ENCODE measurements at regions not wholly inside any gene's neighbourhood (a gene's known extent, or its start where the extent isn't known, plus 50 kb on each side); places are given as distances from the start of the nearest gene placed in this dataset.
A peak's percentile ranks its signal among the peaks of the same experiment; 100 is the strongest.
"Not testable (repeated sequence)": the region's sequence is repeated elsewhere in the genome, so short reads cannot be mapped to it uniquely, and the experiment has no call there.

- DNase-seq (ENCODE audit: low spot score): peak; percentile 58
Observed at GRCh38 chr1:25011943-25012638, 82.0 kb upstream of the RUNX3 start.

GRCh38 chr1:25011275-25011674, 81.2 kb upstream of the RUNX3 start:
- no peak for ATAC-seq
- no peak for DNase-seq (ENCODE audit: low spot score)

More at GRCh38 chr1:25011943-25012638, 82.0 kb upstream of the RUNX3 start:
- ATAC-seq: peak; percentile 91

DNA sequence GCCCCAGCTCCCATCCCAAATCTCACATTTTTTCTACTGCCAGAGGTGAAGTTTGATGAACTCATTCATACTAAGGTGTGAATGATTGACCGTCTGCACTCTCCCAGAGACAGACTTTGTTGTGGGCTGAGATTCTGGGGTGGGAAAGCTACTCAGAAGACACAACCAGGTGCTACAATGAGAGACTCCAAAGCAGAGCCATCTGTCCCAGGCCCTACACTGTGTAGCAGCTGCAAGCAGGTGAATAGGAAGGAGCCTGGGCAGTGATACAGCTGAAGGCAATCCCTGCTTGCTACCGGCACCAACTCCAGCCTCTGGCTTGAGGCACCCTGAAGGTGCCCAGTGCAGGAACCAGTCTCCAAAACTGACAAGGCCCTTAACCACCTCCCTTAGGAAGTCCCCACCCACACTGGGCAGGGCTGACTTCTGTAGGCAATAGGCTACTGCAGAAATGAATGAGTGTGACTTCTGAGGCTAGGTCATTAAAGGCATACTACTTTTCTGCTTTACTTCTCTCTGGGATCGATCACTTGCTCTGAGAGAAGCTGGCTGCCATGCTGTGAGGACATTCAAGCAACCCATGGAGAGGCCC, 79.7 kb upstream of the RUNX3 start:
- DNase-seq (ENCODE audit: low spot score) (no peak), ATAC-seq (no peak)

- no peak for ATAC-seq
- no peak for DNase-seq (ENCODE audit: low spot score)
Observed at GRCh38 chr1:25008192-25008485, 78.1 kb upstream of the RUNX3 start.

DNA sequence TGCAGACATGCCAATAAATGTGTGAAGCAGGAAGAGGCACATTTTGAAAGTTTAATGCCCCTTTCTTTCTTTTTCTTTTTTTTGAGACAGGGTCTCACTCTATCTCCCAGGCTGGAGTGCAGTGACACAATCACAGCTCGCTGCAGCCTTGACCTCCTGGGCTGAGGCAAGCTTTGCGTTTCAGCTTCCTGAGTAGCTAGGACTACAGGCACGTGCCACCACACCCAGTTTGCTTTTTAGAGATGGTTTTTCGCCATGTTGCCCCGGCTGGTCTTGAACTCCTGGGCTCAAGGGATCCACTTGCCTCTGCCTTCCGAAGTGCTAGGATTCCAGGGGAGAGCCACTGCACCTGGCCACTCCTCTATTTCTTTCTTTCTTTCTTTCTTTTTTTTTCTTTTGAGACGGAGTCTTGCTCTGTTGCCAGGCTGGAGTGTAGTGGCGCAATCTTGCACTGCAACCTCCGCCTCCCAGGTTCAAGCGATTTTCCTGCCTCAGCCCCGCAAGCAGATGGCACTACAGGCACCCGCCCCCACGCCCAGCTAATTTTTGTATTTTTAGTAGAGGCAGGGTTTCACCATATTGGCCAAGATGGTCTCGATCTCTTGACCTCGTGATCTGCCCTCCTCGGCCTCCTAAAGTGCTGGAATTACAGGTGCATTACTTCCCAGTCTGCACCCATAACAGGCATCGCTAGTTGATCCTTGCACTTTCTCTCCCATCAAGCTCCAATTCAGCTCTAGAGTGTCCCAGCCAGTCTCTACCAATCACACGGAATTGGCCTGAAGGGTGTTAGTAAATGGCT, 77.5 kb upstream of the RUNX3 start:
- peak; percentile 33 for ATAC-seq
- DNase-seq (ENCODE audit: low spot score): not testable (repeated sequence)

GRCh38 chr1:25006770-25007169, 76.7 kb upstream of the RUNX3 start:
- DNase-seq (ENCODE audit: low spot score) (no peak), ATAC-seq (no peak)

DNA sequence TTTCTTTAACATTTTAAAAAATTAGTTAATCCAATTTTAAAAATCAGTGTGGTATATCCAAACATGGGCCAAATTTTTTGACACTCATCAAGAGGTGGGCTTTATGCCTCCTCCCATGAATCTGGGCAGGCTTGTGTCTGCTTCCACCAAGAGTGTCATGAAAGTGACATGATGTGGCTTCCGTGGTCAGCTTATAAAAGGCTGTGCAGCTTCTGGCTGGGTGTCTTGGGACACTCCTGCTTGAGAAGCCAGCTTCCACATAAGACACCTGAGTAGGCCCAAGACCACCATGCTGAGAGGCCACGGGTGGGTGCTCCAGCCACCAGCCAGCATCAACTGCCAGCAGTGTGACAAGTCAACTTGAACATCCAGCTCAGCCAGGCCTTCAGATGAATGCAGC, 74.3 kb upstream of the RUNX3 start:
- no peak for DNase-seq (ENCODE audit: low spot score)
- ATAC-seq: no peak

- ATAC-seq (no peak), DNase-seq (ENCODE audit: low spot score) (no peak)
Observed at GRCh38 chr1:25003457-25004190, 73.5 kb upstream of the RUNX3 start.

GRCh38 chr1:25003000-25003399, 72.9 kb upstream of the RUNX3 start:
- DNase-seq (ENCODE audit: low spot score) (no peak), ATAC-seq (no peak)

GRCh38 chr1:25001125-25001915, 71.2 kb upstream of the RUNX3 start:
- DNase-seq (ENCODE audit: low spot score) (no peak), ATAC-seq (no peak)

- DNase-seq (ENCODE audit: low spot score): no peak
- no peak for ATAC-seq
Observed at GRCh38 chr1:24999906-25000305, 69.8 kb upstream of the RUNX3 start.

DNA sequence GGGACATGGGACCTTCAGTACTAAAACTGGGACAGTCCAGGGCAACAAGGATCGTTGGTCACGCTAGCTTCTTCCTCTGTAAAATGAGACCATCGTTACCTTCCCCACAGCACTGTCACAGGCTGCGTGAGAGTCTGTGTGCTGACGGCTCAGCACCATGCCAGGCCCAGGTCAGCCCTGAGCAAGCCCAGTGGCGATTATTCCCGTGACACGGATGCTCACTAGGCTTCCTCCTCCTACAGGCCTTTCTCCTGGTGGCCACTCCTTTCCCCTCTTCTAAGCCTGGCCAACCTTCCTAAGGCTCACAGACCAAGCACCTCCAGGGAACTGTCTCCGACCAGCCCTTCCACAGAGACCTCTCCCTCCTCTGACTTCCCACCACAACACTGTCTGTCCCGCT, 69.3 kb upstream of the RUNX3 start:
- ATAC-seq: no peak
- DNase-seq (ENCODE audit: low spot score): no peak

DNA sequence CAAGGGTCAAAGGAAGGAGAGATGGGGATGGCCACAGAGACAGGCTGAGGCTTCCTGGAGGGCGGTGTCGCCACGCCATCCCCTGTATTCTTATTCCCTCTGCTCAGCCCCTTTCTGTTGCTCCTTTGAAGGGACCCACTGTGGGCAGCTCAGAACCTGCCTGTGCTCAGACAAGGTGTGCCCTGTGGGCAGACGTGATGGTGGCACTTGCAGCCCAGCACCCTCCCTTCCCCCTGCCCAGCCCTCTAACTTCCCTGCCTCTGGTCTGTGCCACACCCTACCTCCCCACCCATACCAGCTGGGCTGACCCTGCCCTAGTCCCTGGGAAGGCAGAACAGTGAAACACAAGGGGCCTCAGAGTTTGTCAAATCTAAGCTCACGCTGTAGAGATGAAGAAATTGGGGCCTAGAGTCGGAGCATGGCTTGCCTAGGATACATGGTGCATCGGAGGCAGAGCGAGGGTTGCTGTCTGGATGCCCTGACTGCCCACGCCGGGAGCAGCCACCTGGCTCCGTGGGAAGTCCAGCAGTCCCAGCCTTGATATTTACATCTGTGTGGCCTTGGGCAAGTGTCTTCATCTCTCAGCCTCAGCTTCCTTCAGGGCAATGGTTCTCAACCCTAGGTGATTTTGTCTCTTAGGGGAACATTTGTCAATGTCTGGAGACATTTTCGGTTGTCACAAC, 68.6 kb upstream of the RUNX3 start:
- ATAC-seq (no peak), DNase-seq (ENCODE audit: low spot score) (no peak)

DNA sequence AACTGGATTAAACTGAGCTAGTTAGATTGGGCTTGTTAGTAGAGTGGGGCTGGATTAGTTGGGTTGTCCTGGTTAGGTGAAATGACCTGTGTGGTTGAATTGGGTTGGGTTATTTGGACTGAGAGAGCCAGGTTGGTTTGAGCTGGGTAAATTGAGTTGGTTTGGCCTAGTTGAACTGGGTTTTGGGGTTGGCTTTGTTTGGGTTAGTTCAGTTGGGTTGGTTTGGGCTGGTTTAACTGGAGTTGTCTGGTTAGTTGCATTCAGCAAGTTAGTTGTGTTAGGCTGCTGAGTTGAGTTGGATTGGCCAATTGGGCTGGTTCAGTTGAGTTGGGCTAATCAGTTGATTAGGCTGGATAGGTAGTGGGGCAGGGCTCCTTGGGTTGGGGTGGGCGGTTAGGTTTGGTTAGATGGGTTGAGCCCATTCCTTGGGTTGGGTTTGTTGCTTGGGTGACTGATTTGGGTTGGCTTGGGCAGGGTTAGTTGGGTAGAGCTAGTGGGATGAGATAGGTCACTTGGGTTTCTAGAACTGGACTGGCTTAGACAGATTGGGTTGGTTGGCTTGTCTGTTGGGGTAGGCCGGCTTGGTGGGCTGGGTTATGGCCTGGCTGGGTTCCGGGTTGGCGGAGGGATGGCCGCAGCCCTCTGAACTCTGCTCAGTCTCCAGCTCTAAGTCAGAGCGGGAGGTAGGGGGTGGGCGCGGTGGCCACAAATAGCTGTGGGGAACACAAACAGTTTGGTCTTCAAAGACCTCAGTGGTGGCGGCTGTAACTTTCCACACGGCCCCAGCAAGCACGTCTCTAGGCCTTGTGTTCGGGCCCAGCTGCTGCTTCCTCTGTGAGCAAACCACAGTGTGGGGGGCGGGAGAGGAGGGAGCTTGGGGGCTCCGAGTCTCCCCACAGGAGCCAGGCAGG, 67.2 kb upstream of the RUNX3 start:
- no peak for DNase-seq (ENCODE audit: low spot score)
- ATAC-seq: no peak

GRCh38 chr1:24996456-24996855, 66.4 kb upstream of the RUNX3 start:
- DNase-seq (ENCODE audit: low spot score) (no peak), ATAC-seq (no peak)

GRCh38 chr1:24995661-24996060, 65.6 kb upstream of the RUNX3 start:
- no peak for ATAC-seq
- DNase-seq (ENCODE audit: low spot score): no peak

DNA sequence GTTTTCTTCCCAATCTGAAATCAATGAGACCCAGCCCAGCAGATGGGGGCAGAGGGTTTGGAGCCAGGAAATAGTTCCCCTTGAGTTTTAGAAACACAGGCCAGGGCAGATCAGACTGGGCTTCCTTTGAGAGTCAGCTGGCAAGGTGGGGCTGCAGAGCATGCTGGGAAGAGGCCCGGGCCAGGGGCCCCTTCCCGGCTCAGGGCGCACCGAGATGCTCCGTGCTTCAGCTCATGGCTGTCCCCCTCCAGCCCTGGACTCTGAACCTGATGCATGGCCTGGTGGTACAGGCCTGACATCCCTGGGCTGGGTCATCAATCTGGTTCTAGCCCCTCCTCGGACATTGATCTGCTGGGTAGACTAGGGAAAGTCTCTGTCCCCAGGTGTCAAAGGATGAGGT, 65.1 kb upstream of the RUNX3 start:
- ATAC-seq: no peak
- no peak for DNase-seq (ENCODE audit: low spot score)

DNA sequence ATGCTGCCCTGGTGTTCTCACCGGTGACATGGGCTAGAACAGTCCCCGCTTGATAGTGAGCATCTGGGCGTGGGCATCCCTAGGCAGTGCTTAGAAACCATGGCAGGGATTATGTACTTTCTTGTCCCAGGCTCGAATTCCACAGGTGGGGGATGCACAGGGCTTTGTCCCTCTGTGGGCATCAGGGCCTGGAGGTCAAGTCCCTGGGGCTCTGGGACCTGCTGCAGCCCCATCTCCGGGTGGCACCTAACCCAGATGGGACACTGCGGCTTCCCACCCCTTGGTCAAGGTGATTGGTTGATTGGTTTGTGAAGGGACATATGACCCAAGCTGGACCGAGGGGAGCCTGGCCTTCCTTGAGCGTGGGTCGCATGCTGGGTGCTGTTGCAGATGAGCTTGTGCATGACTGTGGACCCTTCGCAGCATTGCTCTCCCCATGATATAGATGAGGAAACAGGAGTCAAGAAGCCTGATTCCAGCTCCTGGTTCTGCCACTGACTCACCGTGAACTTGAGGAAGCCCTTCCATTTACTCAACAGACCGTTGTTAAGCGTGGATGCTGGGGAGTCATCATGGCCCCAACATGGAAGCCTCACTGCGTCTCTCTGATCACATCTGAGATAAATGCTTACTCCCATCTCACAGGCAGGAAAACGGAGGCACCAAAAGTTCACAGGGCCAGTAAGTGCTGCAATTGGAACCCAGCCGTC, 64.0 kb upstream of the RUNX3 start:
- ATAC-seq: no peak

More for the DNA sequence above, 64.0 kb upstream of the RUNX3 start:
- no peak for DNase-seq (ENCODE audit: low spot score)

Measured in left lobe of liver (tissue), 2 donors.